Astrocyte (in vitro differentiated cells and primary cell): ENCODE measurements at regions not wholly inside any gene's neighbourhood (a gene's known extent, or its start where the extent isn't known, plus 50 kb on each side); places are given as distances from the start of the nearest gene placed in this dataset.

ENCODE experiments used
- CTCF ChIP-seq: IDR thresholded peaks from 2 replicates; pipeline ENCODE4 v1.5.1; 2011; ENCODE audit warnings: low read depth, mild to moderate bottlenecking, inconsistent platforms, low read length, moderate library complexity; ENCODE audit not compliant: insufficient read depth
- EZH2 ChIP-seq: IDR thresholded peaks from 2 replicates; pipeline ENCODE4 v1.6.1; 2012; ENCODE audit warnings: mild to moderate bottlenecking, low read length, inconsistent platforms; ENCODE audit not compliant: insufficient read depth

- no peak for TF ChIP-seq CTCF
- no peak for TF ChIP-seq EZH2
Observed at GRCh38 chr9:129486756-129487657, 133.9 kb downstream of the C9orf50 start.
